IPS-11a (cell line): ENCODE measurements at regions not wholly inside any gene's neighbourhood (a gene's known extent, or its start where the extent isn't known, plus 50 kb on each side); places are given as distances from the start of the nearest gene placed in this dataset.
"Not testable (repeated sequence)": the region's sequence is repeated elsewhere in the genome, so short reads cannot be mapped to it uniquely, and the experiment has no call there.

Source experiments
- H3K4me3 ChIP-seq: one replicate; pipeline ENCODE4 v1.5.1; 2013; ENCODE audit warnings: low read depth, low read length, control low read depth

- not testable (repeated sequence) for H3K4me3 ChIP-seq
Measured at GRCh38 chr3:18083273-18083590, 340.8 kb upstream of the TBC1D5 start.

- no peak overlapping the region for H3K4me3 ChIP-seq
Measured at GRCh38 chr3:18082551-18083272, 340.3 kb upstream of the TBC1D5 start.

- no peak overlapping the region for H3K4me3 ChIP-seq
Measured at GRCh38 chr3:18080198-18080689, 337.8 kb upstream of the TBC1D5 start.

GRCh38 chr3:18079739-18080138, 337.3 kb upstream of the TBC1D5 start:
- H3K4me3 ChIP-seq, result no peak overlapping the region

- H3K4me3 ChIP-seq, result no peak overlapping the region
Measured at GRCh38 chr3:18079062-18079461, 336.6 kb upstream of the TBC1D5 start.

GRCh38 chr3:18077128-18077840, 334.9 kb upstream of the TBC1D5 start:
- no peak overlapping the region for H3K4me3 ChIP-seq

GRCh38 chr3:18076301-18076700, 333.9 kb upstream of the TBC1D5 start:
- no peak overlapping the region for H3K4me3 ChIP-seq

GRCh38 chr3:18075799-18076198, 333.4 kb upstream of the TBC1D5 start:
- H3K4me3 ChIP-seq, result no peak overlapping the region

- H3K4me3 ChIP-seq, result no peak overlapping the region
Measured at GRCh38 chr3:18071833-18072232, 329.4 kb upstream of the TBC1D5 start.

- no peak overlapping the region for H3K4me3 ChIP-seq
Measured at GRCh38 chr3:18070944-18071343, 328.5 kb upstream of the TBC1D5 start.

- no peak overlapping the region for H3K4me3 ChIP-seq
Measured at GRCh38 chr3:18070231-18070630, 327.8 kb upstream of the TBC1D5 start.

GRCh38 chr3:18069568-18069967, 327.1 kb upstream of the TBC1D5 start:
- H3K4me3 ChIP-seq, result no peak overlapping the region

- no peak overlapping the region for H3K4me3 ChIP-seq
Measured at GRCh38 chr3:18066899-18067582, 324.6 kb upstream of the TBC1D5 start.

GRCh38 chr3:18064586-18064985, 322.2 kb upstream of the TBC1D5 start:
- H3K4me3 ChIP-seq, result no peak overlapping the region

- H3K4me3 ChIP-seq, result no peak overlapping the region
Measured at GRCh38 chr3:18062657-18063025, 320.2 kb upstream of the TBC1D5 start.

GRCh38 chr3:18061737-18062656, 319.6 kb upstream of the TBC1D5 start:
- H3K4me3 ChIP-seq, result no peak overlapping the region

- no peak overlapping the region for H3K4me3 ChIP-seq
Measured at GRCh38 chr3:18058666-18059065, 316.2 kb upstream of the TBC1D5 start.

- H3K4me3 ChIP-seq, result no peak overlapping the region
Measured at GRCh38 chr3:18057471-18058091, 315.1 kb upstream of the TBC1D5 start.

GRCh38 chr3:18054625-18055024, 312.2 kb upstream of the TBC1D5 start:
- H3K4me3 ChIP-seq, result no peak overlapping the region

- H3K4me3 ChIP-seq, result no peak overlapping the region
Measured at GRCh38 chr3:18051306-18051705, 308.9 kb upstream of the TBC1D5 start.

GRCh38 chr3:18049096-18049495, 306.7 kb upstream of the TBC1D5 start:
- no peak overlapping the region for H3K4me3 ChIP-seq
